PC-9 (cell line): ENCODE measurements at regions not wholly inside any gene's neighbourhood (a gene's known extent, or its start where the extent isn't known, plus 50 kb on each side); places are given as distances from the start of the nearest gene placed in this dataset.

ENCODE experiments used
- CTCF ChIP-seq: fragments of 200-600 bp; sonication (generic); conservative IDR thresholded peaks from 2 replicates; pipeline ENCODE4 v1.6.1; 2017; ENCODE audit warnings: mixed run types, antibody characterized with exemption, mild to moderate bottlenecking, moderate library complexity
- EZH2 ChIP-seq: fragments of 200-600 bp; sonication (generic); IDR thresholded peaks from 2 replicates; pipeline ENCODE4 v1.8.0; 2017; ENCODE audit warnings: antibody characterized with exemption, low read depth

- TF ChIP-seq CTCF (no peak), EZH2 (no peak)
These were observed 100.1 kb downstream of the SCP2D1 start for GRCh38 chr20:18913701-18914100.
